ENCODE measurements at regions not wholly inside any gene's neighbourhood (a gene's known extent, or its start where the extent isn't known, plus 50 kb on each side); places are given as distances from the start of the nearest gene placed in this dataset.

DNA sequence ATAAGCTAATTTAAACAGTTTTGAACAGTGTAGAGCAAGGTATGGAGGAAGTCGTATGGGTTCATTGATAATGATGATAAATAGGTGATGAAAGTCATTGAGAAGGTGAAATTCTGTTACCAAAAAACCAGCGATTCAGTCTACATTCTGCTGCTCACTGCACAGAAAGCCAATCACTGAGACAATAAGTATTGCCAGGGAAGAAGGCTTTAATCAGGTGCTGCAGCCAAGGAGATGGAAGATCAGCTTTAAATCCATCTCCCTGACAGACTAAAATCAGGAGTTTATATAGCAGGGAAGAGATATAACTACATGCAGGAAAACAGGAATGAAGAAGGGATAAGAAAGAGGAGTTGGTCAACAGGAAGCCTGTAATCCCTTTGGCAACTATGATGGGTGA lies 361.3 kb upstream of the C1orf174 start:
- no peak for DNase-seq

DNA sequence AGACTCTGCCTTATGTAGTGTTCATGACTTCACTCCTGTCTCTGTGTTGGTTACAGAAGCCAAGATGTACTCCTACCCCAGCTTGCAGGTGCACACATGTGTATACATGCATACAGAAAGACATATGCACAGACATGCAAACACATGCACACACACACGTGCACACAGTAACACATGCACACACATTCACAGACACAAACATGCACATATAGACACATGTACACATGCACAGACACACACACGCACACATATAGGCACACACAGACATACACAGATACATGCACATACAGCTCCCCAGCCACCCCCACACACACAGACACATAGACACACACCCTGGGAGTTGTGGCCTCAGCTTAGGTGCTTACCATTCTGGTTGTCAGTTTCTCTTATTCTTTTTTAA lies 362.6 kb upstream of the C1orf174 start:
- DNase-seq: no peak

DNA sequence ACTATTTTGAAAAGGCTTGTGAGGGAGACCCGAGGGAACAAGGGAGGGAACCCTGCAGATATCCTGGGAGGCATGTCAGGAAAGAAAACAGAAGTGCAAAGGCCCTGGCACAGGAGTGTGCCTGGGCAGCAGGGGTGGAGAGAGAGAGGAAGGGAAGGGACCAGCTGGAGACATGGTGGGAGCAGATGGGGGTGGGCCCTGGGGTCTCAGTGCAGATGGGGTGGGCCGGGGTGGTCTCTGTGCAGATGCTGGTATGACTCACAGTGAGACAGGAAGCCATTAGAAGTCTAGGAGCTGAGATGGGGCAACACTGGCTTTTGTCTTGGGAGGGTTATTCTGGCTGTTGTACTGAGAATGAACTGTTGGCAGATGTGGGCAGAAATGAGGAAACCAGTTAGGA lies 363.6 kb upstream of the C1orf174 start:
- no peak for DNase-seq

DNA sequence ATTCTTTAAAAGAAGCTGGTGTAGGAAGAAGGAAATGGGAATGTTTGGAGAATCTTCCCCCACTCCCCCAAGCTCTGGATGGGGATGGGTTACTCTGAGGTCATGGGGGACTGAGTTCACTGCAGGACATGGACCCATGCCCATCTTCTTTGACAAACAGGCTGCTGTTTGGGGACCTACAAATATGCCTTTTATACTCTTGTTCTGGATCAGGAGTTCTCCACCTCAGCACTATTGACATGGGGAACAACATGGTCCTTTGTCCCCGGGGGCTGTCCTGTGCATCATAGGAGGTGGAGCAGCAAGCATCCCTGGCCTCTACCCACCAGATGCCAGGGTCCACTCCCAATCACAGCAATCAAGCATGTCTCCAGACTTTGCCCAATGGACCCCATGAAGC lies 365.8 kb upstream of the C1orf174 start:
- DNase-seq: no peak

DNA sequence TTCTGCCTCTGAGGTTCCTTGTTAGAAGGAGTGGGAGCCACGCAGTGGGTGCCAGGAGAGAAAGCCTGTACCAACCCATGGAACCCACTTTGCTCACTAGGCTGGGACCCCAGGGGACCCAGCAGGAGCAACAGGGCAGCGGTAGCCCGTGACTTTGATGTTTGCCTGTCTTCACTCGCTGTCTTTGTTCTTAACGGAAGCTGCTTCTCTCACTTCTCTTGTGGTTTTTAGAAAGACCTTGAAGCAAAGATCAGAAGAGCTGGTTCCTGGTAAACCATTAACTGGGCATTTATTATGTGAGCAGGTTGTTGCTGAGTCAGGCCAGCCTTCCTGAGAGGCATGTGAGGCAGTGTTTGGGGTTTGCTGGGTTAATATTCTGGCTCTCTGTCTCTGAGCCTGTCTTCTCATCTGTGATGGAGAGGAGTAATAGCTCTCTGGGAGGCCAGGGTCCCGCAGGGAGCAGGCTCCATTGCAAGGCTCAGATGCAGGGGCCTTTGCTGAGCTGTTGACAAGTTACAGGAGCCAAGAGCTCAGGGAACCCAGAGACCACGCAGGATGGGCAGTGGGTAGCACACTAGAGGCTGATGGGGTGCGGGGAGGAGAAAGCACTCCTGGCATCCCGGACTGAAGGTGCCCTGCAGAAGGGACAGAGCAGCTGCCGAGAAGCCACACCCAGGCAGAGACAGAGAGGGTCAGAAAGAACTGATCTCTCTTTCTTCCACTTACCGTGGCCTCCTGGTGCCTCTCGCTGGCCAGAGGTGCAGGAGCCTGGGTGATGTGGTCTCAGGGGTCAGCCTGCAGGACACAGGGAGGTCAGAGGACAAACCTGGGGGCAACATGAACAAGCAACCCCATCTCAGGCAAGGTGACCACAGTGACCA lies 367.5 kb upstream of the C1orf174 start:
- no peak for DNase-seq

DNA sequence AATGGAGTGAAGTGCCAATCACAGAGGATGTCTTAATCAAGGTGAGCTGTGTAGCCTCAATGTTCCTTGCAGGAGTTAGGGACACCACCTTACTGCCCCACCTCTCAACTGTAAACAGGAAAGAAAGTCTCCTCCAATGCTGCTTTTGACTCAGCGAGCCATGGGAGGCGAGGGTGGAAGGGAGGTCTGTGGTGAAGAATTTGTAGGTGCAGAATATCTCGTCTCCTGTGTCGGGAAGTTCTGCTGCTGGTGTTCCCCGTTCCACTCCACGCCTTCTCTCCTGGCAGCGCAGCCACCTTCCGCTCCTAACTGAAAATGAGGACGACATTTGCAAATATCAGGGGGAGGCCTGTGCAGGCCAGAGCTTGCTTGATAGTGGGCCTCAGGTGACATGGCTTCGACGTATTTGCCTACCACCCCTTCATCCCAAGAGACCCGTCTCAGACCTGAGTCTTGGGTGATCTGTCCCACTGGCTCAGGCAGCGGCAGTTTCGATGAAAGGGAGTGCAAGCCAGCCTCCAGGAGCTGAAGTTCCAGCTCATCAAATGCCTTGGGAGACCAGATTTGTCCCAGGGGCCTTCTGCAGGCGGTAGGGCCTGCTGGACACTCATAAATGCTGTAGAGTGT lies 368.3 kb upstream of the C1orf174 start:
- DNase-seq: no peak

DNA sequence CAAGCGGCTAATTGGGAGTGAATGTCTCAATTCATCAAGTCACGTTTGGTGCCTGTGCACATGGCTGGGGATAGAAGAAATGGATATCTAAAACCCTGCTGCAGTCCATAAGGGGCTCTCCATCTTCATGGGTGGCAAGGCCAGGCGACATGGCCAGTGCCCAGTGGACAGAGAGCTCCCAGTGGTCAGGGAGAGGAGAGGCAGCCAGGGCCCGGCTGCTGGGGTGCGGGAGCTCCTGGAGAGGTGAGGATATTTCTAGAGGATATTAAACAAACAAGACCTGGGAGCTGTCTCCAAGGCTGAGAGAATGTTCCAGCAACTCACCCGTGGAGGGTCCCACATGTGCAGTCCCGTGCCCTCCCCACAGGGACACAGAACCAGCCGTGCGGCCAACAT lies 368.8 kb upstream of the C1orf174 start:
- no peak for DNase-seq

DNA sequence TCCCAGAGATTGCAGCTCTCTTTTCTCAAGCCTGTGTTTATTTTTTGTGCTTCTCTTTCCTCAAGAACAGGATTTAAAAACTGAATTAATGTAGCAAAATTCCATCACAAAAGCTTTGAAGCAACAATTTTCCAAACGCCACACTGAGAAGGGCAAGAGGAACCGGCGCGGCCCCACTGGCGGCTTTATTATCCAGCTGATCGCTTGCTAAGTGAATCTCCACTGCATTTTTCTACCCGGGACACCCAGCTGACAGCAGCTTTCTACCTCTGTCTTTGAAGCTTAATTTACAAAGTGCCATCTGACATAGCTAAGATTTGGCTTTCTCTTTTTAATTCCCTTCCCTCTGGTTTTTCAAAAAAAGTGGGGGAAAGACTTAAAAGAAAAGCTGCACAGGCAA lies 369.3 kb upstream of the C1orf174 start:
- no peak for DNase-seq

DNA sequence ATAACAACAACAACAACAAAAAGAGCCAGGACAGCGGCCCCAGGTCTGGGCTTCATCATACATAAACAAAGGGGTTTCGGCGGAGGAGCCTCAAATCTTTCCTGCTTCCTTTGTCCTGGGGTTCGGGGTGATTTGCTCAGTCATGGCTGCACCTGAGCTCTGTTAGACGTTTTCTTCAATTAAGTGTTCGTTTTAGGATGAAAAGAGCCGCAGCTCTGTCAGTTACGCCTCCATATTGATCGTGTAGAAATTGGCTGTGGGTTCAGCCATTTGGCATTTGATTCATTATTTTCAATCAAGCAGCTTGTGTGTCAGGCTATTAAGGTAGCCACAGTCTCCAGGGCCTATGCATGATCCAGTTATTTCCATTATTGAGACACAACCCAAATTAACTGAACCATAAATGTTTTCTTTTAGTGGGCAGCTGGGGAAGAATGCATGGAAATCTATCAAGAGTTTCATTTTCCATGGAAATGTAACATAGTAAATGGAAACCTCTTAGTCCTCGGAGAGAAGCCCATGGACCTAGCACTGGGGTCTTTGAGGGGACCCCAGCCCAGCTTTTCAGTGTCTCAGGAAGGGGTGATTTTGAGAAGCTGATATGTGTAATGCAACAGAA lies 370.0 kb upstream of the C1orf174 start:
- no peak for DNase-seq

DNA sequence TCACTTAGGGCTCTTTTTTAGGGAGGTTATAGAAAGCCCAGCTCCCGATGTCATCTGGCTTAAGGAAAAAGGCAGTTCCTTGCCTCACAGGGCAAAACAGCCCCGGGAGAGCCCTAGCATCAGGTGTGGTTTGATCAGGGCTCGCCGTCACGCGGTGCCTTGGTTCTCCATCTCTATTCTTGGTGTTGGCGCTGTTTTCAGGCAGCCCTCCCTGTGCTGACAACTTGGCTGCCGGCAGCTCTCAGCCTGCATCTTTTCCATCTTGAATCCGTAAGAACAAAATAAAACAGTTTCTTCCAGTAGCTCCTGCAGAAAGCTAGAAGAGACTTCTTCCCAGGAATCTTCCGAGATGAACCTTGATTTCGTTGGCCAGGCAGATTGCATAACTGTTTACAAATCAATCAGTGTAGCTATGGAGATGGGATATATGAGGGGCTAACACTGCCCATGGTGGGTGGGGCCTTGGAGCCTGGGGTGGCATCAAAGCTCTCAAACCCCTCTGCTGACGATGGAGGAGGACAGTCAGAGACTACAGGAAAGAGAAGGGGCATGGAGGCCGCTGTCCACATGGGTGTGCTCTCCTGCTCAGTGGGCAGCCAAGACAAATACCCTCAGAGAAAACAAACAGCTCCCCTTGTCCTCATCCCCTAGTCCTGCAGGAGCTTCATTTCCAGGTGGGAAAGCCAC lies 370.7 kb upstream of the C1orf174 start:
- DNase-seq: no peak

DNA sequence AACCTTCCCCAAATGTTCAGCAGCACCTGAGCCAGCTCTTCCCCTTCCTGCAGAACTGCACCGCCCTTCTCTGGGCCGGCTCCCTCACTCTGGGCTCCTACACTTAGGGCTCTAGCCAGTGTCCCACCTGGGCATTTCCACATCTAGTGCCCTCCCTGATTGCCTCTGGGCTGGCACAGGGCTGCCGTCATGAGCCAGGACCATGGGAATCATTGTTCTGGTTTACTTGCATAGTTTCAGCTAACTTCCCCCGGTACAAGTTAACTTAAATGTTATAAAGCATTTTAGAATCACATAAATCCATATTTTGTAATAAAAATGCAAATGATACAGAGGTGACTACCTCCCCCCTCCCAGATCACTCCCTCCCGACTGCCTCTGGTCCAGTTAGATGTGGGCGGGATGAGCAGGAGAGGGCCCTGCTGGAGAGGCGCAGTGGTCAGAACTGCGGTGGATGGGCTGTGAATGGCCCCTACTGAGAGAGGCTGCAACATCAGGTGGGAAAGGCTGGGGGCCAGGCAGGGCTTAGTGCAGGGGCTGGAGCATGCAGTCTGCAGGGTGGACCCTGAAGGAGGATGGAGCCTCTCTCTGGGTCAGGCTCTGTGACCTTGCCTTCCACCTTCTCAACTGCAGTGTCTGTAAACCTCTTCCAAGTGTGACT lies 371.4 kb upstream of the C1orf174 start:
- no peak for DNase-seq

DNA sequence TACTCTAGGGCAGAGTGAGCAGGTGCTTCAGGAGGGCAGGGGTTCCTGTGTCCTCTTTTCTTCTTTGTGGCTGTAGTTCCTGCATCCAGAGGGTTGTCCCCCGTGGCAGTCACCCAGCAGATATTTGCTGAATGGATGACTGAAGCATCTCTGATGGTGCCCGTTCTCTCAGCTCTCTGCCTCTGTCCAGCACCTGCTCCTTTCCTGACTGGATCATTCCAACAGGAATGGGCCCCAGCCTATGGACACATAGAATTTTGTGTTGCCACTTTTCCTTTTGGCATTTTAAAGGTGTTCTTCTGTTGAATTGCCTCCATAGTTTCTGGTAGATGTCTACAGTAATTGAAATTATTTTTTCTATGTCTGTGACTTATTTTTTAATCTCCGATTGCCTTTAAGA lies 372.5 kb upstream of the C1orf174 start:
- DNase-seq: no peak

DNA sequence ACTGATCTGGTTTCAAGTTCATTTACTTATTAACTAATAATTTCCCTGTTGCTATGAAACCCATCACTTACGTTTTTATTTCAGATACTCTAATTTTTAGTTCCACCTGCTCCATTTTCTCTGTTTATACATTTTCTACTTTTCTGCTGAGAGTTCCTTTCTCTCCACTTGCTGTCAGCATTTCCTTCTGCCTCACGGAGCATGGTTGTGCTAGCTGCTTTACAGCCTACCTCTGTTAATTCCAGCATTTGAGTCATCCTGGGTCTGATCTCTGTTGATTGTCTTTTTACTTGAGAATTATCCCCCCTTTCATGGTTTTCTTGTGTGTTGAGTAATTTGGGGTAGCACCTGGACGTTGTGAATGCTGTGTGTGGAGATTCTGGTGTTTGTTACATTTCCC lies 373.2 kb upstream of the C1orf174 start:
- no peak for DNase-seq

DNA sequence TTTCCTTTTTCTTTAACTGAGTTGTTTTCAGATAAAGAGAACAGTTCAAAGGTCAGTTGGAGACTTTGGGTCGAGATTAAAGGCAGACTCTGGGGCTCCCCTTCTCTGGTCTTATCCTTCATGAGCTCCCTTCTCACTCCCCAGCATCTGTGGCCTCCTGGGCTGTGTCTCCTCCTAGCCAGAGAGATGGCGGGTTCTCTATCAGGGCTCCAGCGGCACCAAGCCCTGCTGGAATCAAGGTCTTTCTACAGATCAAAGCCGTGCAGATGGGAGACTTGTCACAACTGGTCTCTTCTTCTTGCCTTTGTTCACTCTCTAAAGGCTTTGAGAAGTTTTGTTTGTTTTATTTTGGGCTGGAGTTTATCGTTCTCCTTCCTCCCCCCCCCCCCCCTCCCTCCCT lies 373.7 kb upstream of the C1orf174 start:
- no peak for DNase-seq

DNA sequence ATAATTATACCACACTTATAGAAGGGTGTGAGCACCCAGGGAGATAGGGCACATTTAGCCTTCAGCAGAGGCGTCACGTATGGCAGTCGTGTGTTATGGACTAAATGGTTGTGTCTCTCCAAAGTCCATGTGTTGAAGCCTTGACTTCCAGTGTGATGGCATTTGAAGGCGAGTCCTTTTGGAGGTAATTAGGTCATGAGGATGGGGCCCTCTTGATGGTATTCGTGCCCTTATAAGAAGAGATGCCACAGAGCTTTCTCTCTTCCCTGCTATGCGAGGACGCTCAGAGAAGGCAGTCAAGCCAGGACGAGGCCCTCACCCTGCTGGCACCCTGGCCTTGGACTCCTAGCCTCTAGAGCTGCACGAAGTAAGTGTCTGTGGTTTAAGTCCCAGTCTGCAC lies 375.0 kb upstream of the C1orf174 start:
- no peak for DNase-seq

DNA sequence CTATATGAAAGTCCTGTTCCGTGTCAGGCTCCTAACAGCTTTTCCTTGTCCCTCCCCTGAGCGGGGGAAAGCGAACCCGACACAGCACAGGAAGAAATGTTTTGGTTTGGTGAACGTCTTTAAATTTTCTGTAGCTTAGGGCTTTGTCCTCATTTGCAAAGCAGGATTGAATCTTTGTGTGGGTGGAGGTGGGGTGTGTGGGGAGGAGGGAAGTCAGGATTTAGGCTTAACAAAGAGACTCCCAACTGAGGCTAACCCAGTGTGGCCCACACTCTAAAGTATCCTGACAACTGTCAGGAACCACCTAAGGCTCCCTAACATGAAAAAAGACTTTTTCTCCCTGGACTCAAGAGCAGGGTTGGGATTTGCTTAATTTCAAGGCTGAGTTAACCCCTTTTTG lies 376.2 kb upstream of the C1orf174 start:
- no peak for DNase-seq

DNA sequence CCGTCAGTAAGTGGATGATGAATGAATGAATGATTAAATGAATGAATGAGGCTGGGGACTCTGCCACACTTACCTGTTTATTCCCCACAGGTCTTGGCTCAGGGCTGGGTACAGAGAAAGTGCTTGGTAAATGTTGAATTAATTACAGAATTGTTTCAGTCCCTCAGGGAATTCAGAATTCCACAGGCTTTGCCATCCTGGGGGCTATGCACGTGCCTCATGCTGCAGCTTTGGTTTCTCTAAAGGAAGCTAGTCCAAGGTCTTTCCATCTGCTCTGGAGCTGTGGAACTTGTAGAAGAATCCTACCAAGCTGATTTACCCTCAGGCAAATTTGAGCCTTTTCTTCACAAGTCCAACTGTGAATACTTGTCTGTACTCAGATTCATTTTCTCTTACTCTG lies 376.8 kb upstream of the AJAP1 start:
- no peak for DNase-seq

DNA sequence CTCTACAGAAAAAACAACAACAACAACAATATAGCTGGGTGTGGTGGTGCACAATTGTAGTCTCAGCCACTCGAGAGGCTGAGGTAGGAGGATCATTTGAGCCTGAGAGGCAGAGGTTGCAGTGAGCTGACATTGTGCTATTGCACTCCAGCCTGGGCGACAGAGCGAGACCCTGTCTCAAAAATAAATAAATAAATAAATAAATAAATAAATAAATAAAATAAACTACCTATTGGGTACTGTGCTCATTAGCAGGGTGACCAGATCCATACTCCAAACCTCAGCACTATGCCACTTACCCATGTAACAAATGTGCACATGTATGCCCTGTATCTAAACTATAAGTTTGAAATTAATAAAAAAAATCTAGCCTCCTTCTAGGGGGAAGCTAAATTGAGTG lies 369.4 kb upstream of the AJAP1 start:
- DNase-seq: no peak

DNA sequence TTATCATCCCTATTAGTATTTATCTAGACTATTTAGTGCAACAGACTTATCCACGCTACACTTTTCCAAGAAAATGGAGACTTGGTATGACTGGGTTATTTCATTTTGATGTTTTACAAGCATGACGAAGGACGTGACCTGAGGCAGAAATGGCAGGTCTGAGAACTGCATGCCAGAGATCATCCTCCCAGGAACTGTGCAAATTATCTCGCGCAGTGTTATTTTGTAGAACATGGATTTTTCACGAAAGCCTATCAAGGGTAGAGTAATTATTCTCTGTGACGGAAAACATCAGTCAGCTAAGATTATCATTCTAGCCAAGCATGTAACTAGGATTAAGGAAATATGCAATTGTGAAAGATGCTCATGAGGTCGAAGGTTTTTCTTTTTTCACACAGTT lies 361.5 kb upstream of the AJAP1 start:
- DNase-seq: no peak

DNA sequence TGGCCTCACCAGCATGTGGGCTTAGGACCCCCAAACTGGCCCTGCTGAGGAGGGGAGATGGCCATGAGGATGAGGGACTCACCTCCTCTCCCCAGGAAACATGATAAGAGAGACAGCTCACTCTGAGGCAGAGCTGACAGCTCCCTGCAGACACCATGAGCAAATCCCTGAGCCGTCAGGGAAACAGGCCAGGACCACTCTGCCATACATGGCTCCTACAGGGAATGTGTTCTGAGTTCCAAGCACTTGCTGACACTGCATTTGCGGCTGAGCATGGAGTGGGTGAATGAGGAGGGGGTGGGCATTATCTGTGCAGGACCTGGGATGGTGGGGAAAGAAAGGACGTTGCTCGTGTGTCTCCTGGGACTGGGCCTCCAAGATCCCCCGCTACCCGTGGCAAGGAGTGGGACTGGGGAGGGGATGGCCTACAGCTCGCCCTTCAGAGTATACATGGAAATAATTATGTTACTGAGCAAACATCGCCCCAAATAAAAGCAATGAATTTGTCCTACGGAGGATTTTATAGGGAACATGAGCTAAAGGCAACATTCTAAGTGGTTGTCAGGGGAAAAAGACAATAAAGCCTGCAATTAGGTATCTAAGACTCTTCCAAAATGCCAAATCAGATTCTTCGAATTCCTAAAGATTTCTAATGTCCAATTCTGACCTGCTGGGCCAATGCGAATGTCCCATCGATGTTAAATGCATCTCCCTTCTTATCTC lies 355.9 kb upstream of the AJAP1 start:
- no peak for DNase-seq

DNA sequence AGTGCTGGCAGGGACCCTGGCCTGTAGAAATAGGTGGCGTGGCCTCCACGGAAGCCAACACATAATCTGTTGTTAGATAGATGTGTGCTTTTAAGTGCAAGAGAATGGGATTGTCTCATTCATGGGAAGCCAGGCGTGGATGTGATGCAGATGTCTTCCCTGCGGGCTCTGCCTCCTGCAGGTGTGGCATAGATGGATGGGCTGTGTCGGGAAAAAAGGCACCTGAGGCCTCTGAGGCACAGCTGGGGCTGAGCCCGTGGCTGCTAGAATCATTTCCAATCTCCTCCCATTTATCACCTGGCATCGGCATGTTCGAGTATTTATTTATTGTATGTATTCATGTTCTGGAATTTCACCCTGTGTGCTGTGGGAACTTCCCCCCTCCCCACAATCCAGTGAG lies 353.4 kb upstream of the AJAP1 start:
- no peak for DNase-seq

DNA sequence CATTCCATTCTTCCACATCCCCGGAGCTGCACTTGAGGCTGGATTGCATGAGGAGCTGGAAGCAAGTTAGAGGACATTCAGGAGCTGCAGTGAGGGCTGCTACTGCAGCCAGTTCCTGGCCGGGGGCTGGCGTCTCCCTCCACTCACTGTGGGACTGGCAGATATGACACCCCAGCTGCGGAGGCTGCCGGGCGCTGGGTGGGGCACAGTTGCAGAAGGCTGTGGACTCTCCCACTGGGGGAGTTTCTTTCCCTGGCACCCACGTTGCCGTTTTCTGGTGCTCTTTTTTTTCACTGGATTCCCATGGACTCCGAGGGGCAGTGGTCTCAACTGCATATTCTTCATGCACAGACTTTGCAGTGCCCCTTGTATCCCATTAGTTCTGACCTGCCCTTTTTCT lies 351.1 kb upstream of the AJAP1 start:
- no peak for DNase-seq

All from DMS53 (cell line).